Peyer's patch (tissue), 4 donors: ENCODE measurements at regions not wholly inside any gene's neighbourhood (a gene's known extent, or its start where the extent isn't known, plus 50 kb on each side); places are given as distances from the start of the nearest gene placed in this dataset.

Experiments used
- CTCF ChIP-seq, 6 experiments: fragments of 450-650 bp in 4 of 6; fragments of 200-600 bp in 2 of 6; sonication (generic) in 1 of 6; IDR thresholded peaks; one replicate each; pipeline ENCODE4 v1.5.1; 2017 to 2019; ENCODE audit warnings: antibody characterized with exemption in 6 of 6, mild to moderate bottlenecking in 3 of 6, moderate library complexity in 1 of 6
- POLR2A ChIP-seq, 2 donors: fragments of 450-650 bp; IDR thresholded peaks; one replicate each; pipeline ENCODE4 v1.5.1; 2017; ENCODE audit warnings: antibody characterized with exemption in 2 of 2, mild to moderate bottlenecking in 2 of 2, moderate library complexity in 2 of 2

GRCh38 chr15:54854667-54855066 lies 342.1 kb downstream of the RSL24D1 start:
- TF ChIP-seq CTCF (IDR thresholded peaks at IDR 0.05) (no peak), POLR2A (IDR thresholded peaks at IDR 0.05) (no peak)
